ENCODE measurements at regions not wholly inside any gene's neighbourhood (a gene's known extent, or its start where the extent isn't known, plus 50 kb on each side); places are given as distances from the start of the nearest gene placed in this dataset.
"Not testable (repeated sequence)": the region's sequence is repeated elsewhere in the genome, so short reads cannot be mapped to it uniquely, and the experiment has no call there.

- DNase-seq (no peak), ATAC-seq (no peak)
- intact Hi-C loops (cut with micrococcal nuclease), result loop anchor here (10.0 kb wide), 1 partner anchor 386 kb away; no protein-coding TSS in a partner anchor
Observed at GRCh38 chr11:45378516-45378915, 92.4 kb upstream of the SYT13 start.

- intact Hi-C loops (cut with micrococcal nuclease), result loop anchor here (10.0 kb wide), 1 partner anchor 390 kb away; no protein-coding TSS in a partner anchor
- DNase-seq (no peak), ATAC-seq (no peak)
Observed at GRCh38 chr11:45374653-45375059, 88.5 kb upstream of the SYT13 start.

GRCh38 chr11:45374130-45374529, 88.0 kb upstream of the SYT13 start:
- no peak for ATAC-seq
- intact Hi-C loops (cut with micrococcal nuclease), result loop anchor here (10.0 kb wide), 1 partner anchor 391 kb away; no protein-coding TSS in a partner anchor
- no peak for DNase-seq

- DNase-seq, result no peak
- ATAC-seq, result no peak
- intact Hi-C loops (cut with micrococcal nuclease), result loop anchor here (10.0 kb wide), 1 partner anchor 391 kb away; no protein-coding TSS in a partner anchor
Observed at GRCh38 chr11:45373506-45374035, 87.4 kb upstream of the SYT13 start.

- DNase-seq, ATAC-seq: not testable (repeated sequence)
- intact Hi-C loops (cut with micrococcal nuclease), result loop anchor here (10.0 kb wide), 1 partner anchor 392 kb away; no protein-coding TSS in a partner anchor
Observed at GRCh38 chr11:45372414-45372813, 86.3 kb upstream of the SYT13 start.

GRCh38 chr11:45371251-45372115, 85.3 kb upstream of the SYT13 start:
- peak; percentile 71 for DNase-seq
- ATAC-seq, result peak; percentile 72

GRCh38 chr11:45369313-45369712, 83.2 kb upstream of the SYT13 start:
- intact Hi-C loops (cut with micrococcal nuclease), result no loop called here
- DNase-seq (no peak), ATAC-seq (no peak)

More at GRCh38 chr11:45371251-45372115, 85.3 kb upstream of the SYT13 start:
- intact Hi-C loops (cut with micrococcal nuclease), result loop anchor here (10.0 kb wide), 1 partner anchor 393 kb away; no protein-coding TSS in a partner anchor

- no peak for DNase-seq
- intact Hi-C loops (cut with micrococcal nuclease), result no loop called here
- ATAC-seq, result no peak
Observed at GRCh38 chr11:45368697-45369096, 82.6 kb upstream of the SYT13 start.

GRCh38 chr11:45366619-45367190, 80.6 kb upstream of the SYT13 start:
- no peak for DNase-seq
- intact Hi-C loops (cut with micrococcal nuclease), result no loop called here
- ATAC-seq, result no peak

- no peak for DNase-seq
- intact Hi-C loops (cut with micrococcal nuclease), result no loop called here
Observed at GRCh38 chr11:45365961-45366618, 79.9 kb upstream of the SYT13 start.

GRCh38 chr11:45362636-45363035, 76.5 kb upstream of the SYT13 start:
- DNase-seq (no peak), ATAC-seq (no peak)
- intact Hi-C loops (cut with micrococcal nuclease), result no loop called here

More at GRCh38 chr11:45365961-45366618, 79.9 kb upstream of the SYT13 start:
- ATAC-seq, result no peak

GRCh38 chr11:45361551-45361950, 75.4 kb upstream of the SYT13 start:
- ATAC-seq (no peak), DNase-seq (no peak)
- intact Hi-C loops (cut with micrococcal nuclease), result no loop called here

- intact Hi-C loops (cut with micrococcal nuclease), result no loop called here
- no peak for DNase-seq
- no peak for ATAC-seq
Observed at GRCh38 chr11:45355706-45356041, 69.5 kb upstream of the SYT13 start.

GRCh38 chr11:45354976-45355705, 69.0 kb upstream of the SYT13 start:
- DNase-seq (peak; percentile 92), ATAC-seq (peak; percentile 96)
- intact Hi-C loops (cut with micrococcal nuclease), result no loop called here

- ATAC-seq, result peak; percentile 61
- intact Hi-C loops (cut with micrococcal nuclease), result no loop called here
- DNase-seq, result no peak
Observed at GRCh38 chr11:45348729-45349128, 62.6 kb upstream of the SYT13 start.

- intact Hi-C loops (cut with micrococcal nuclease), result no loop called here
- no peak for DNase-seq
- ATAC-seq, result peak; percentile 23
Observed at GRCh38 chr11:45347348-45348082, 61.4 kb upstream of the SYT13 start.

- intact Hi-C loops (cut with micrococcal nuclease), result no loop called here
- ATAC-seq (no peak), DNase-seq (no peak)
Observed at GRCh38 chr11:45345491-45345890, 59.4 kb upstream of the SYT13 start.

GRCh38 chr11:45344028-45344427, 57.9 kb upstream of the SYT13 start:
- DNase-seq, result no peak
- no peak for ATAC-seq
- intact Hi-C loops (cut with micrococcal nuclease), result no loop called here
